SHP77 (cell line): ENCODE measurements at regions not wholly inside any gene's neighbourhood (a gene's known extent, or its start where the extent isn't known, plus 50 kb on each side); places are given as distances from the start of the nearest gene placed in this dataset.

Experiments used
- DNase-seq, 2 experiments: peaks; one replicate each; lab custom pipeline; 2025; lab: John Stamatoyannopoulos, UW

DNA sequence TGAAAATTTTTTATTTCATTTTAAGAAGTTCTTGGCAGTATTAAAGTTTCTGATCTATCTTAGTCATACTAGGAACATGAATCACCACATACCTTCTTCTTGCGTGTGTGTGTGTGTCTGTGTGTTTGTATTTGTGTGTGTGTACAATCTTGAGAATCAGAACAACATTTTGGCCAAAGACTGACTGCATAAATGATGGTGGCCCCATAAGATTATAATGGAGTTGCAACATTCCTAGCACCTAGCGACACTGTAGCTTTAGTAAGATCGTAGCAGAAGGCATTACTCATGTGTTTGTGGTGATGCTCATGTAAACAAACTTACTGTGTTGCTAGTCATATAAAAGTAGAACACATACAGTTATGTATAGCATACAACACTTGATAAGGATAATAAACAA lies 205.4 kb downstream of the FAM76B start:
- no peak for DNase-seq

DNA sequence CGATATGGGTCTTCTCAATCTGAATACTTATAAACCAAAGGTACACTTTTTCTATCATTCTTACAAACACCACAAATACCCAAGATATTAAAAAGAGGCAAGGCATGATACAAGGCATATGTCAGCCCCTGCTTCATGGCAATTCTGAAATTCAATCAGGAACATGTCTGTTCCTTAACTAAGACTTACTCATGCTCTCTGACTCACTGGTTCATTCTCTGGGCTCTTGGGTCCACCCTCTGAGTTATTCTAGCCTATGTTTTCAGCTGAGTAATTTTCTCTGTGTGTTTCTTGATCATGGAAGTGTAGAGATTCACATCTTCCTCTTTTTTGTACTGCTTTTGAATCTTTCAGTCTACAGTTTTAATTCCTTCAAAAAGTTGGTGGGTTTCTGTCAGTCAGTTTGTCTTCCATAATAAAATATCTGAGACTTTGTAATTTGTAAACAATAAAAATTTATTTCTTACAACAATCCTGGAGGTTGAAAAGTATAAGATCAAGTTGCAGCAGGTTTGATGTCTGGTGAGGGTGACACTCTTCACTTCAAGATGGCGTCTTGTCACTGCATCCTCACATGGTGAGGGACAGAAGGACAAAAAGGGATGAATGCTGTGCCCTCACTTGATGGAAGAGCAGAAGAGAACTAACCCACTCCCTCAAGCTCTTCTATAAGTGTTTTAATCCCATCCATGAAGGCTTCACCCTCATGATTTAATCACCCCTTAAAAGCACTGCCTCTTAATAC lies 211.7 kb downstream of the FAM76B start:
- DNase-seq = no peak

DNA sequence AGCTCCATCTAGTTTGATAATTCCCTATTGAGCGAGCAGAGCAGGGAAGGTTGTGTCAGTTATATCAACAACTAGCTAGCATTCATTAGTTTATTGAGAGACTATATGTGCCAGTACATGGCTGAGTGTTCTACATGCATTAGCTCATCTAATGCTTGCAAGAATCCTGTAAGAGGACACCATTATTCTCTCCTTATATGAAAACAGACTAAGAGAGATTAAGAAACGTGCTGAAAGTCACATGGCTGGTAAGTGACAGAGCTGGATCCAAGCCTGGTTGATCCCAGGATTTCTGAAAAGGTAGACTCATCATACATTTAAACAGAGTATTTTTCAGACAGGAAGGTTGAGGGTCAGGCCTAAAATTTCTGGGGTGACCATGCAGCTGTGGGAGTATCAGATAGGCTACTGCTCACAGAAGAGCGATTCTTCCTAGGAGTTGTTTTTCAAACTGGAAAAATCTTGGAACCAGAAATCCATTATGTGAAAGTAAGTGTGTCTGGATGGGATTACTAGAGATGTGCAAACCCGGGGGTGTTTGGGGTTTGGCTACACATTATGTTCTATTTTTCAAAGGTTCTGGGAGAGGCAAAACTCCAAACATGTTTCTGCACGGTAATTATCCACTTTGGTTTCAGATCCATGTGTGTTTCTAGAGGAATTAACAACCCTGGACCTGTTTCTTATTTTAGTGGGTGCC lies 213.3 kb downstream of the FAM76B start:
- DNase-seq = no peak

DNA sequence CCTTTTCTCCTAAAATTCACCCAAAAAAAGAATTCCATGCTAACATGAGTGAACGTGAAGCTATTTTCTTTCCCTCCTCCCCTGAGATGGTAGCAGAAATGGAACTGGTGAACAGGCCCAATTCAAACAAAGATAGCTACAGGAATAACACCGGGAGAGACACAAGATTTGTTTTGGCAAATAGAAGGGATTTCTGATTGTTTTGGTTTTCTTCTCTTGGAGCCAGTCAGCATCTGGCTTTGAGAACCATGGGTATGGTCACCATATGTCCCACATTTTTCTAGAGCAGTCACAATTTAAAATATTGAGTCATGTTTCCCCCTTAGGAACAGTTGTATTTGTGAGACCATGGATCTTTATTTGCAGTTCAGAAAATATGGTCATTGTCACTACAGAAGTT lies 214.1 kb downstream of the FAM76B start:
- DNase-seq = no peak

DNA sequence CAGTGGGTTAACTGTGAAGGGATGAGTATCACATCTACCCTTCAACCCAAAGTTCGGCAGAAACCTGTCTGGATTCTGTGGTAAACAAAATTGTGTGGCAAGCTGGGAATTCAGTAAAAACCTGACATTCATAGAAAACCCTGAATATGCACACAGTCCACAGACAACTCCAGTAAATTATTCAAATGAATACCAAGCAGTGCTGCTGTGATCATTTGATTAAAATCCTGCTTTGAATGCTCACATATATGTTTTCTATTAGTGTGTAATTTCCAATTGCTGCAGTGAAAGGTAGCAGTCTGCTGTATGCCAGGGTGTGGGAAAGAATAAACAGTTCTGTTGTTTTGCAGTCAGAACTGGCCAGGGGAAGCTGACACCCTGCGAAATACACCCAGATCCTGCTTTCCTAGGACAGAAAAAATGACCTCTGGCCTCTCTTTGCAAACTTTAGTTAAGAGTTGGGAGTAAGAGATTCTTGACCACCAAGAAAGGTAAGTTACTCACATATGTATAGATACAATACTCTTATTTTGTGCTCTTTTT lies 217.8 kb downstream of the FAM76B start:
- no peak for DNase-seq

DNA sequence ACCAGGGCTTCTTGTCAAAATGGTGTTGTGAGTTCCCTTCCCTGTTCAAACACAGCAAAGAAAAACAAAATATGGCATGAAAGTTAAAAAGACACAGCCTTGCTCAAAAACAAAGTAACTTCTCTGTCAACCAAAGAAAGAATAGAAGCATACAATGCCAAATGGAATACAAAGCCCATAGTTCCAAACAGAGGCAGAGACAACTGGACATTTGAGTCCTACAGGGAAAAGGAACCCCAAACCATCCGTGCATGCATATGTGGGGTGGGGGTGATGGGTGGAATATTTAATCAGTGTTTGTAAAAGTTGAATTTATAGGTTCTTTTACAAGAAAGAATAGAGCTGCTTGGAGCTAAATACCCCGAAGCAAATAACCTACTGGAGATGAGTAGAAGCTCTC lies 218.7 kb downstream of the FAM76B start:
- DNase-seq = no peak

DNA sequence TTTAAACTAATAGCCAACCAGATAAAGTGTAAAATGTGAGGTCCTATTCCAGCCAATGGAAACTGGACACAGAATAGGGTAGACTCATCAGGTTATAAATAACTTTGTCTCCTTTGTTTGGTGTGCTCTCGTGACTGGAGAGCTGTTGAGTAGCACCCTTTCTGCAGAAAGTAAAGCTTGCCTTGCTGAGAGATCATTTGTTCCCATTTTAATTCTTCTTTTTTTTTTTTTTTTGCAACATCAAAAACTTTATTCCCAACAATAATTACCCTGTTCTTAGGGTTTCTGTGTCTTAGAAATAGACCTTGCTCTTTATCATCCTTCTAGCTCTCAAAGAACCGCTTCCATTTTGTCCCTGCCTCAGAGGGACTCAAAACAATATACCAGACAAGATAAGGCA lies 220.4 kb downstream of the FAM76B start:
- no peak for DNase-seq

DNA sequence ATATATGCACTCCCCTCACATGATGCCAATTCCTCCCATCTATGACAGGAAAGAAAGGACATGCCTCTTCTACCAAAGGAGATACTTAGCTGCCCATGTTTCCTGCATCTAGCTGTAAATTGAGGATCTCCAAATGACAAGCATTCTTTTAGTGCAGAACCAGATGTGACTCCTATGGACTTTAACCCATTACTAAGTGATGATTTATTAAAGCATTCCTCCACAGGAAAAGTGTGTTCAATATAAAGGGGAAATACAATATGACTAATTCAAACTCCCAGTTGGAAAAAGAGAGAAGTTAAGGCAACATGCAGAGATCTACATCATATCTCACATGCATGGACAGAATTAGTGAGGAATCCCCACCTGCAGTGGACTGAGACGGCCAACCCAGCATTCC lies 221.3 kb downstream of the FAM76B start:
- DNase-seq = no peak

DNA sequence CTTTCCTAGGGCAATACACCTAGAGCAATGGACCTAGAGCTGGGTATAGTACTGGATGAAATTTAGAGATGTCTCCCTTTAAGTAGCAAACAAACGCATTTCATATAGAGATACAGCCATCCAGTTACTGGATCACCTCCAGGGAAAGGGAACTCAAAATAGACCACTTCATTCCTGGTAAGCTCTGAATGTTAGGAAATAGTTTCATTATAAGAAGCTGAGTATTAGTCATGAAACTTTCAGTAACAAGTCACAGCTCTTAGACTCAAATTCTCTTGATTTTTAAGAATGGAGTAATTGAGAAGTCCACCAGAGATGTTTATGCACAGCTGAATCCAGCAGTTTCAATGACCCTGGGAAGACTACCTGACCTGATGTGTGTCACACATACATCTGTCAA lies 221.9 kb downstream of the FAM76B start:
- no peak for DNase-seq

DNA sequence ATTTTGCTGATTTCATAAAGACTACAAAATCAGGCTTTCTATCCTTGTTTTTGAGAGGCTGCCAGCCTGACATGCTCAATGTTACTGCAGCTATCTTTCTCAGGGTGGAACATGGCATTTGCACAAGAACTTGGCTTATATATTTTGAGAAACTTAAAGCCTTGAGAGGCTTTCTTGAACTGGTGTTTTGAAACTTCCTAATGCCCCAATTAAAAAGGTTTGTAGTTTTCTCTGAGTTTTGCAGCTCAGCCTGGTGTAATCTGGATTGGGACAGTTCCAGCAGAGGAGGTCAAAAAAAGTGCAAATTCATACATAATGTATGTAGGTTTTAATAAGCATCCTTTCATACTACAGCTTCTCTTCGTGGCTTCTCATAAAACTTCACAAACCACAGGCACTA lies 223.4 kb downstream of the FAM76B start:
- no peak for DNase-seq

DNA sequence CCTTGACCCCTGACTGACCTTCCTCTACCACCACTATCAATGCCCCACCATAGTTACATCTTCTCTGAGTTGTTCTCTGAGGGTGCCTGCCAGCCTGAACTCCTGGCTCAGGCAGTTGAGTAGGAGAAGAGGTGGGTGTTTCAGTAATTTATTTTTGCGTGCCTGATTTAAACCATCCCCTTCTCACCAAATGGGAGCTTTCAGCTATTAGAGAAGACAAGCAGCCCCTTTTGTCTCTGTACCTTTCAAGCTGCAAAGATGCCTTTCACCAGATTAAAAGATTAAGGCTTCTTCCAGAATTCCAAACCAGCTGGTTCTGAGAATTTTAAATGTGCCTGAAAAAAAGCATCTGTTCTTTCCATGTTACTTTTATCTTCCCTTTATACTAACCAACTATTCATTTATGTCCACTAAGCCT lies 223.8 kb downstream of the FAM76B start:
- no peak for DNase-seq

DNA sequence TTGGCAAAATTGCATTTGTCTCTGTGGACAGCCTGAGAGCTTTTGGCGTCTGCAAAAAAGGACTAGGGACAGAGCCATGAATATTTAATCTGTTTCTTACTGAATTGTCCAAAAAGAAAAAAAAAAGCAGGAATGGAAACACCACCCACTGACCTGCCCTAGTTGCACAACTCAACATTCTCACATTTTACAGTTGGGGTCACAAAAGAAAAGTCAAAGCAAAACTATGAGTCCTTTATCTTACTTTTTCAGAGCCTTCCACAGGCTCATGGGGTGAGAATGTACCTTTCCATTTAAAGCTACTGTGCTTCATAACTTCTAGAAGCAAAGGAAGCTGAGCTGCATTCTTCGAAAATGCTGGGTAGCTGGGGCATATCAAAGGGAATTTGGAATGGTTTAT lies 225.7 kb downstream of the FAM76B start:
- no peak for DNase-seq

DNA sequence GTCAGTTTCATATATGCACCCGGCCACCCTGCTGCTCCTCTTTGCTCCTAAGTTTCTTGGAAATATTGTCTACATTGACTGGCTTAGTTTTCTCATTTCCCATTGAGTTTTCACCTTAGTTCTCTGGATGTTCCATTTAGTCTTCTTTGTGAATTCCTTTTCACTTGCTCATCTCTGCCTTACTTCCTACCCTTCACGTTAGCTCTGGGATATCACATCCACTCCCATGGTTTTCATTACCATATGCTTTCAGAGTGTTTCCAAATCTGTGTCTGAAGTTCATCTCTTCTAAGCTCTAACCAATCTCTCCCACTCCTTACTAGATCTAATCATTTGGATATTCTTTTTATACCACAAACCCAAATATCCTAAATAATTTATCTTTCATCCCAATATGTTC lies 226.4 kb downstream of the FAM76B start:
- no peak for DNase-seq

DNA sequence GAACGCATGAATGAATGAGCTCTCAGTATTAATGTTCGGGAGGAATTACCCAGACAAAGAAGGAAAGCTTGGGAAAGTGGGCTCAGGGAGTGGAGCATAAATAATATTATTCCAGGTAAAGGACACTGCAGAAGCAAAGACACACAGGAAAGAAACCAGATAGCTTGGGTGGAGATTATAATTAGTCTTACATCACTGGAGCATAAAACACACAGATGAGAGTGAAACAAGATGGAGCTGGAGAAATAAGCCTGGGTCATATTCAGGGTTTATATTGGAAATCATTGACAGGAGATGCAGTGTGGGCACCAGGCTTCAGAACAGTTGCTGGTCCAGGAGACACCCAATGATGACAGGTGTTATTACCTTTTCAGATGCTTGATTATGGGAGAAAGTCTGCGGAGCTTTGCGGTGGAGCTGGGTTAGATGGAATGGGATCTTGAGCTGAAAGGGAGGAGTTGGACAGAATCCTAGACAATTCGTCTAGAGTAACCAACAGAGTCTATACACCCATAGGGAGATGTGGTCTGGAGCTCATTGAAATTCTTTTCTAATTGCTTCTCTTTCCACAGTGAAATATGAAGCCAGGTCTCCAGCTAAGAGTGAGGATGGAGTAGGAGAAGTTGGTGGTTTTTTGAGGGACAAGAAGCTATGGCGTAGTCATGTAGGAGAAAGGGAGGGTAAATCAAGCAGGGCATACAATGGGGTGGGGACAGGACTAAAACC lies 227.2 kb downstream of the FAM76B start:
- DNase-seq = no peak

DNA sequence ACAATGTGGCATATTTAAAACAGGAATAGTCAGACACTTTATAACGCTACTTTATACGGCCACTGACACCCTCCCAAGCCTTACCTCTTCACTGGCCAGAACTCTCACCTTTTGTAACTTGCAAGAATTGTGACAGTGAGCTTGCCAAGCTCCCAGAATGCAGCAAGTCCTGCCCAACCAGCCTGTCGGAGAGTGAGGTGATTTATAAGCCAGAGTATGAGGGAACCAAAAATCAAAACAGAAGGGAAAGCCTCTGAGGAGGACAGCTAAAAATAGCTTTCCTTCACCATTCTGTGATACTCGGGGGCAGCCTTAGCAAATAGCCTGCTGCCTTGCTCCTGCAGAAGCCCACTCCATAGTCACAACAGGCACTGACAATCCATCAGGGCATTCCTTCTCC lies 229.7 kb downstream of the FAM76B start:
- no peak for DNase-seq

DNA sequence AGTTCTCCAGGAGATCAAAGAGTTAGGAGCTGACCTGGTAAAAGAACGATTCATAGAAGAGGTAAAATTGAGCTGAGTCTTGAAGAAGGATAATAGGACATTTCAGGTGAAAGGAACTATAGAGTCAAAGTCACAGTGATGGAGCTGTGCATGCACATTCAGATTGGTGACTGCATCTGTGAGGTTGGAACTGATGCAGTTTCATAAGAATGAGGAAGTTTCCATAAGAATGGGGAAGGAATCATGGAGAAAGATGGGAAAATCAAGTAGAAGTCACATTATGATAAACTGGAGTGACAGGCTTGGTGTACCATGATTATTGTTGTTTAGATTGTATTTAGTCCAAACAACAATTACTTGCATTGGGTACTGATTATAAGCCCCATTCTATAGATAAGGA lies 232.2 kb downstream of the FAM76B start:
- no peak for DNase-seq

DNA sequence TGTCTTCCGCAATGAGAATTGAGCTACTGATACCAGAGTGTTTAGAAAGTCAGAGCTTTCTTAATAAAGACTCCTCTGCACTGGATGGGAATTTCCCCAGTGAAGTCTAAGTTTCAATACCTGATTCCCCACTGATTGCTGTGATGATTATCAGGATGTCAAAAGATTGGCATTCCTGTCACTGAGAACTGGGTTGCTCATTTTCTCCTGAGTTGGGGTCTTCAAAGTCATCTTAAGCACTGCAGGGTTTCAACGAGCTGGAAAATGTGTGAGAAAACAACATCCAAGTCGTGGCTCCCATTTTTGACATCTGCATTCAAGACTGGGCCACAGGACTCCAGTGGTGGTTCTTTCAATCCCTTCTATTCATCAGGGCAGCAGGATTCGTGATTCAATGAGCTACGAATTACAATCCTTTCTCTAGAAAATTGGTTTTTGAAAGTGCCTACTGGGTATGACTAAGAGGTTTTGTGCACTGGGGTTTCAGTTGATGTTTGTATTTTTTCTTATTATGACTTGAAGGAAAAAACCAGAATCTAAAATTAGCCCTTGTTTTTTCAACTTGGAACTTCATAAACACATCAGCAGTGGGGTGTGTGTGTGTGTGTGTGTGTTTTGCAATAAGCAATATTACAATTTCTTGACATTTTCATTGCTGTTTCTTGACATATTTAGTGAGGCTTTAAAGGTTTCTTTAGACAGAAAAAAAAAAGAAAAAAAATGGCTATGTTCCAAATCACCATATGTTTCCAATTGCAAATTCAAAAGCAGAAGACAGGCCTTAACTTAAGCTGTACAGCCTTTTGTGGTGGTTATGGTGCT lies 233.0 kb downstream of the FAM76B start:
- DNase-seq = no peak

DNA sequence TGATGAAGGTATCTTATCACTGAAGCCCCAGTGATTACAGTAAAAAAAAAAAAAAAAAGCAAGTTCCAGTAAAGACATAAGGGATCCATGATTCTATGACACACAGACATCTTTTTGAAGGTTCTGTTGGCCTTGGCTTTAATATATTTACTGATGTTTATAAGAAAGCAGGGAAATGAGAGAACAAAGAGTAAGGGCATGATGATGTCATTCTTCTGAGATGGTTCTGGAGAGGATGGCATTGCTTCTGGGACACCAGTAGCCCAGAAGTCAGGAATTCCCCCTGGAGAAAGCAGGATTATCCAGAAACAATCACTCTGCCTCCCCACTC lies 233.6 kb downstream of the FAM76B start:
- DNase-seq = no peak

DNA sequence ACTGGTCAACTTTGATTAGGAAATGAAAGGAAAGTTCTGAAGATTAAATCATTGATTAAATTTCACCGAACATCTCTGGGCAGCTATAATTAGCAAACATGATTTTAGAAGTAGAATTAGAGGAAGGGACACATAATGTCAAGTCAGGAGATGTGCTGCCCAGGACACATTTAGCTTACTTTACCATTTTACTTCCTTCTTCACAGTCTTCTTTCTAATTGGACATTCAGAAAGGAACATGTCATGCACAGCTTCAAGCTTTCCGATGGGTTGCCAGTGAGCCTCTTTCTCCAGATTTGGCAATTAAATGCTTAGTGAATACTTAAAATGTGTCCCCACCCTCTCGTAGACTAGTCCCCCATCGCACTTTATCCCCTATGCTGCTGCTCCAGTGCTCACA lies 234.7 kb downstream of the FAM76B start:
- DNase-seq = no peak

DNA sequence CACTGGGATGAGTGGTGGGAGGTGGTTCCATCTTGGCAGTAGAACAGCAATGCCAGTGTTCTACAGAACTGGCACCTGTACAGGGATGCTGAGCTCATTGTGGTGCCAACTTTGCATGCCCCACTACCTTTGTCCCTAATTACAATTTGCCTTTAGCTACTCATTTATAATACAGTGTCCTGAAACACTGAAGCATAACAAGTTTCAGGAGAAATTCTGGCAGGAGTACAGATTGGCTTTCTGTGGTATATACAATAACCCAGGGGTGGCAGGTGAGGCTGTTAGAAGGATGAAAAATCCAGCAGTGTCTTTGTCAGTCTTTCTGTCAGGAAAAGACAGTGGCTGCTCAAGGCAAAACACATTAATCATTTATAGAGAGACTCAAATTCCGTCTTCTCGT lies 240.3 kb downstream of the FAM76B start:
- no peak for DNase-seq

DNA sequence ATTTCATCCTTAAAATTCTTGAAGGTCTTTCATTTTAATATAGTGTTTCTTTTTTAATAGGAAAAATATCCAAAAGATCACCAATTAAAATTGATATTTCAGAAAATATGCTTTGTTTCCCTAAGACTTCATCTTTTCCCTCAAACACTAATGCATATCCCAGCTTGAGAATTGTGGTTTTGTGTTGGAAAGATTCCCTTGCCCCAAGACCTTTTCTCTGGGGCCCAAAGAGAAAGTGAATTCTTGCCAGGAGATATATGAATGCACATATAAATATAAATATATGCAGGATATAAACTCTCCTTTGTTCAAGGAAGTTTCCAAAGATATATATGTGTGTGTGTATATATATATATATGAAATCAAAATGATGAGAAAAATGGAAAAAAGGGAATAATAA lies 241.2 kb downstream of the FAM76B start:
- no peak for DNase-seq

DNA sequence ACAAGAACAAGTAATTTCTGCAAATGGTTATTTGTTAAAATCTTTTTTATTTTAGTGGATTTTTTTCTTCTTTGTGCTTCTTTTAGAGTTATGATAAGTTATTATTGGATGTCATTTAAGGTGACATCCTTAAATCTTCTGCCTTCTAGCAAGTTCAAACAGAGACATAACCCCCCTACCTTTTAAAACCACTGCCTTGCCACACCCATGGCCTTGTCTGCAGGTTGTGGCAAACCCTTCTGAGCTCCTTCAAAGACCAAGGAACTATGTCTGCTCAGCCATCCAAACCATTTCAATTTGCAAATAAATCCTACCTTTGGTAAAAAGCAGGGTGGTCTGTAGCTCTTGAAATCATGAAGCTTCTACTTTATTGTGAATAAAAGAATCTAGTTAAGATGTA lies 241.6 kb downstream of the FAM76B start:
- DNase-seq = no peak
